ENCODE measurements at regions not wholly inside any gene's neighbourhood (a gene's known extent, or its start where the extent isn't known, plus 50 kb on each side); places are given as distances from the start of the nearest gene placed in this dataset.

DNA sequence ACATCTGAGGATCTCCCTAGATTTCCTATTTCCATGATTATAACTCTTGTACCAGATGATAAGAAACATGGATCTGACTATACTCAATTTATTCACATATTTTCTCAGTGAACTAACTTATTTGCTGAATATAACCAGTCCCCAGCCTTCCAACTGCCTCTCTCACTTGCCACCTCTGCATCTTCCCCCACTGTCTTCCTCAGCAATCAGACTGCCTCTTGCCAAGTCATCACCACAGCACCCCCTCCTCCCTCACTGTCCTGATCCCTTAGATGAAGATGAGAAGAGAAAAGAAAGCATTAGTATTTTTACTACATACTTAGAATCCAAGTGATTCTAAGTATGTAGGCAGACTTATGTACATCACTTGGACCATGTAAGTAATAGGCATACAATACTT is 71.9 kb downstream of the GTPBP8 start:
- TF ChIP-seq, protein P1, sequence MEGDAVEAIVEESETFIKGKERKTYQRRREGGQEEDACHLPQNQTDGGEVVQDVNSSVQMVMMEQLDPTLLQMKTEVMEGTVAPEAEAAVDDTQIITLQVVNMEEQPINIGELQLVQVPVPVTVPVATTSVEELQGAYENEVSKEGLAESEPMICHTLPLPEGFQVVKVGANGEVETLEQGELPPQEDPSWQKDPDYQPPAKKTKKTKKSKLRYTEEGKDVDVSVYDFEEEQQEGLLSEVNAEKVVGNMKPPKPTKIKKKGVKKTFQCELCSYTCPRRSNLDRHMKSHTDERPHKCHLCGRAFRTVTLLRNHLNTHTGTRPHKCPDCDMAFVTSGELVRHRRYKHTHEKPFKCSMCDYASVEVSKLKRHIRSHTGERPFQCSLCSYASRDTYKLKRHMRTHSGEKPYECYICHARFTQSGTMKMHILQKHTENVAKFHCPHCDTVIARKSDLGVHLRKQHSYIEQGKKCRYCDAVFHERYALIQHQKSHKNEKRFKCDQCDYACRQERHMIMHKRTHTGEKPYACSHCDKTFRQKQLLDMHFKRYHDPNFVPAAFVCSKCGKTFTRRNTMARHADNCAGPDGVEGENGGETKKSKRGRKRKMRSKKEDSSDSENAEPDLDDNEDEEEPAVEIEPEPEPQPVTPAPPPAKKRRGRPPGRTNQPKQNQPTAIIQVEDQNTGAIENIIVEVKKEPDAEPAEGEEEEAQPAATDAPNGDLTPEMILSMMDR (IDR thresholded peaks at IDR 0.05; ENCODE audit: extremely low read depth, missing control alignments): no peak
- DNase-seq (ENCODE audit: low spot score): no peak

DNA sequence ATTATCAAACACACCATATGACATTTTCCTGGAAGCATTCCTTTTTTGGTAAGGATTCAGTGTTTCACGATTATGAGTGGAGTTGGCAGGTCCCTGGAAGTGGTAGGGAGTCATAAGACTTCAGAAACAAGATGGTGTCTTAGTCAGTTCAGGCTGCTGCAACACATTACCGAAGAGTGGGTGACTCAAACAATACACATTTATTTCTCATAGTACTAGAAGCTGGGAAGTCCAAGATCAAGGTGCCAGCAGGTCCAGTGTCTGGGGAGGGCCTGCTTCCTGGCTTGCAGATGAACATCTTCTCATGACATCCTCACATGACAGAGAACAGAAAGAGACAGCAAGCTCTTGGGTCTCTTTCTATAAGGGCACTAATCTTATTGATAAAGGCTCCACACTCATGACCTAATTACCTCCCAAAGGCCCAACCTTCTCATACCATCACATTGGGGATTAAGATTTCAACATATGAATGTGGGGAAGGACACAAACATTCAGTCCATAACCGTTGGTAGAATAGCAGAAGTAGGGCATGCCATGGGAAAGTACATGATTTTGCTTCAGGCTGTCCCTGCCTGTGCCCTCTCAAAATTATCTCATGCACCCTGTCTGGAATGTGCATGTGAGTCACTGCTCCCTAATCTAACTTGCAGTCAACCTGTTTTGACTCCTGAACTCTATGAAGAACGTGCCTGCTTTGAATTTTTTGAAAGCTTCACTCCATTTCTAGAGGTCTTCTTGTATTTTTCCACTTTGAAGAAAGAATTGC is 72.5 kb downstream of the GTPBP8 start:
- TF ChIP-seq, protein P1 (IDR thresholded peaks at IDR 0.05; ENCODE audit: extremely low read depth, missing control alignments): no peak
- no peak for DNase-seq (ENCODE audit: low spot score)

DNA sequence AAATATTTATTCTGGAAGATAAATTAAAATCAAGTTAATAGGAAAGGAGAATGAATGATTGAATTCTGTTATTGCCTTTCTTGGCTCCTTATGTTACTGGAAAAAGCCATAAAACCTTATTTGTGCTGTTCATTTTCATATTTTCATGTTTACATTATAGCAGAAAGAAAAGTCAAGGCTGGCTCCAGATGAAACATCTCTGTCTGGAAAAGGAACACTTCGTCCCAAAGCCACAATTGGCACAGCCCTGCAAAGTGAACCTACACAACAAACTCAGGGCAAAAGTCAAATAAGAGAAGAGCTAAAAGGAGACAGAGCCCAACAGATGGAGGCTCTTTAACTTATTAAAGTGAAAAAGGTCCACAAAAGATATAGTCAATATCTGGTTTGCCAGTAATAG is 73.4 kb downstream of the GTPBP8 start:
- DNase-seq (ENCODE audit: low spot score): no peak
- TF ChIP-seq, protein P1 (IDR thresholded peaks at IDR 0.05; ENCODE audit: extremely low read depth, missing control alignments): no peak

DNA sequence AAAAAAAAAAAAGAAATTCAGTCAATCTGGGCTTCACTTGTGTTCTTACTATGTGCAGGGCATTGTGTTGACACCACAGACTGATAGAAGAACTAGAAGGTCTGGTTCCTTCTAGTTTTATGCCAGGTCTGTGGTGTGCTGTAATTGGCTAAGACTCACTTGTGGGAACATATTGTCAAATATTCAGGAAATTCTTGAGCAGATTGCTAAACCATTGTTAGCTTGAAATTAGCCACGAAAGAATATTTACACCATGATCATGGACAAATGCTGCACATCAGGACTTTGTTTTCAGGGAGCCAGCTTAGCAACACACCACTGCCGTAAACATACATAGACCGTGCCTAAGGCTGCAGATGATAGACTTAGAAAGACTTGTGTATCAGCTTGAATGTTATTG is 74.6 kb downstream of the GTPBP8 start:
- no peak for DNase-seq (ENCODE audit: low spot score)
- TF ChIP-seq, protein P1 (IDR thresholded peaks at IDR 0.05; ENCODE audit: extremely low read depth, missing control alignments): no peak

- DNase-seq (ENCODE audit: low spot score): no peak
- TF ChIP-seq, protein P1 (IDR thresholded peaks at IDR 0.05; ENCODE audit: extremely low read depth, missing control alignments): no peak
Observed at GRCh38 chr3:113070072-113070640, 79.4 kb downstream of the GTPBP8 start.

- DNase-seq (ENCODE audit: low spot score): peak; percentile 36
- TF ChIP-seq, protein P1 (IDR thresholded peaks at IDR 0.05; ENCODE audit: extremely low read depth, missing control alignments): no peak
Observed at GRCh38 chr3:113070681-113071113, 79.9 kb downstream of the GTPBP8 start.

DNA sequence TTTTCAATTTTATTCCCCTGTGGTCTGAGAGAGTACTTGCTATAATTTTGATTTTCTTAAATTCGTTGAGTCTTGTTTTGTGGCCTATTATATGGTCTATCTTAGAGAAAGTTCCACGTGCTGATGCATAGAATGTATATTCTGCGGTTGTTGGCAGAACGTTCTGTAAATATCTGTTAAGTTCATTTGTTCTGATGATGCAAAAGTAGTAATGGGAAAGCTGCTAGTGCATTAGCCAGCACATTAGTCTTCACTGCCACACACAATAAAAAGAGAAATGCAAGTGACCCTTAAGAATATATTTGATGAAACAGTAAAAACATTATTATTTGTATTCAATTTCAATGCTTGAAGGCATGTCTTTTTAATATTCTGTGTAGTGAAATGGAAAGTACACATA is 84.8 kb downstream of the GTPBP8 start:
- TF ChIP-seq, protein P1 (IDR thresholded peaks at IDR 0.05; ENCODE audit: extremely low read depth, missing control alignments): no peak
- no peak for DNase-seq (ENCODE audit: low spot score)
